ENCODE measurements at regions not wholly inside any gene's neighbourhood (a gene's known extent, or its start where the extent isn't known, plus 50 kb on each side); places are given as distances from the start of the nearest gene placed in this dataset.

DNA sequence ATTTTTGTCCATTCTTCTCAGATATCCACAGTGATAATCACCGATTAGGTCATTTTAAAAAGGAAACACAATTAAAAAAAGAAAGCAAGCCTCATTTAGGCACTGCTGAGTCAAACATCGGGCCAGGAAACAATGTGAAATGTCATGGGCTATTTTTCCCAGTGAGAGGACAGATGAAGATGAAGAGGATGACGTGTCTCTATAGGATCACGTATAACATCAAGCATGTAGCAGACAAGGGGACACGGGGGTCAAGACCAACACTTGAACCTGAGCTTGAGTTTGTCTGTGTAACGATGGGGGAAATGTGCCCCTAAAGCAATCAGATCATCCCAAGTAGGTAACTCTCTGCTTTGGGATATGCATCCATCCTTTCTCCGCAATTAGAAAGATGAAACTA, 553.2 kb downstream of the CD83 start:
- no peak for TF ChIP-seq ZNF8 (CRISPR knock-in tag; IDR thresholded peaks at IDR 0.05)
- no peak for TF ChIP-seq PPARA (CRISPR knock-in tag; IDR thresholded peaks at IDR 0.05; ENCODE audit: borderline replicate concordance)
- no peak for TF ChIP-seq ZFP30 (CRISPR knock-in tag; IDR thresholded peaks at IDR 0.05)
- no peak for TF ChIP-seq BACH2 (CRISPR knock-in tag; IDR thresholded peaks at IDR 0.05; ENCODE audit: borderline replicate concordance)
- TF ChIP-seq, protein P1, sequence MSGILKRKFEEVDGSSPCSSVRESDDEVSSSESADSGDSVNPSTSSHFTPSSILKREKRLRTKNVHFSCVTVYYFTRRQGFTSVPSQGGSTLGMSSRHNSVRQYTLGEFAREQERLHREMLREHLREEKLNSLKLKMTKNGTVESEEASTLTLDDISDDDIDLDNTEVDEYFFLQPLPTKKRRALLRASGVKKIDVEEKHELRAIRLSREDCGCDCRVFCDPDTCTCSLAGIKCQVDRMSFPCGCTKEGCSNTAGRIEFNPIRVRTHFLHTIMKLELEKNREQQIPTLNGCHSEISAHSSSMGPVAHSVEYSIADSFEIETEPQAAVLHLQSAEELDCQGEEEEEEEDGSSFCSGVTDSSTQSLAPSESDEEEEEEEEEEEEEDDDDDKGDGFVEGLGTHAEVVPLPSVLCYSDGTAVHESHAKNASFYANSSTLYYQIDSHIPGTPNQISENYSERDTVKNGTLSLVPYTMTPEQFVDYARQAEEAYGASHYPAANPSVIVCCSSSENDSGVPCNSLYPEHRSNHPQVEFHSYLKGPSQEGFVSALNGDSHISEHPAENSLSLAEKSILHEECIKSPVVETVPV (CRISPR knock-in tag; IDR thresholded peaks at IDR 0.05): no peak
- TF ChIP-seq RARB (CRISPR knock-in tag; IDR thresholded peaks at IDR 0.05): no peak
- TF ChIP-seq ZFP3 (CRISPR knock-in tag; IDR thresholded peaks at IDR 0.05): no peak
- TF ChIP-seq ZNF565 (CRISPR knock-in tag; conservative IDR thresholded peaks at IDR 0.05; ENCODE audit: low read depth): no peak
- no peak for TF ChIP-seq ESRRG (CRISPR knock-in tag; IDR thresholded peaks at IDR 0.05)

DNA sequence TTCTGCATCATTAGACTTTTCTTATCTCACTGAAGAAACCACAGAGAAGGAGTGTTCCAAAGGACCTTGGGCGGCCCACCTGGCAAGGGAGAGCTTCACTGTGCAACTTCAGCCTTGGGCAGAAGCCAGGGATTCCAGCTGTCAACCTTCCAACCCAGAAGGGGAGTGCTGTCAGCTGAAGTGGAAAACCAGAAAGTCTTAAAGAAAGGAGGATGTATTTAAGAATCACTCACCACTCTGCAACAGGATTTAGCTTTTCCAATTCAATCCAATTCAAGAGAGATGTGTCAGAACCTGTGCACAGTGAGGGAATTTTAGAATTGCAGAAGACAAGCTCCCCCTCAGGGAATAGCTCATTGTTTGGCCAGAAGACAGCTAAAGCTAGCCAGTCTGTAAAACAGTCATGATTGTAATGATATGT, 553.7 kb downstream of the CD83 start:
- no peak for TF ChIP-seq ISL1 (CRISPR knock-in tag; IDR thresholded peaks at IDR 0.05)
- TF ChIP-seq RARB (CRISPR knock-in tag; IDR thresholded peaks at IDR 0.05): no peak
- TF ChIP-seq ARNTL (CRISPR knock-in tag; IDR thresholded peaks at IDR 0.05; ENCODE audit: borderline replicate concordance, low read depth): no peak
- TF ChIP-seq, protein P2, sequence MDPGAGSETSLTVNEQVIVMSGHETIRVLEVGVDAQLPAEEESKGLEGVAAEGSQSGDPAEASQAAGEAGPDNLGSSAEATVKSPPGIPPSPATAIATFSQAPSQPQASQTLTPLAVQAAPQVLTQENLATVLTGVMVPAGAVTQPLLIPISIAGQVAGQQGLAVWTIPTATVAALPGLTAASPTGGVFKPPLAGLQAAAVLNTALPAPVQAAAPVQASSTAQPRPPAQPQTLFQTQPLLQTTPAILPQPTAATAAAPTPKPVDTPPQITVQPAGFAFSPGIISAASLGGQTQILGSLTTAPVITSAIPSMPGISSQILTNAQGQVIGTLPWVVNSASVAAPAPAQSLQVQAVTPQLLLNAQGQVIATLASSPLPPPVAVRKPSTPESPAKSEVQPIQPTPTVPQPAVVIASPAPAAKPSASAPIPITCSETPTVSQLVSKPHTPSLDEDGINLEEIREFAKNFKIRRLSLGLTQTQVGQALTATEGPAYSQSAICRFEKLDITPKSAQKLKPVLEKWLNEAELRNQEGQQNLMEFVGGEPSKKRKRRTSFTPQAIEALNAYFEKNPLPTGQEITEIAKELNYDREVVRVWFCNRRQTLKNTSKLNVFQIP (CRISPR knock-in tag; IDR thresholded peaks at IDR 0.05; ENCODE audit: borderline replicate concordance, low read depth): no peak
- TF ChIP-seq, protein P3, sequence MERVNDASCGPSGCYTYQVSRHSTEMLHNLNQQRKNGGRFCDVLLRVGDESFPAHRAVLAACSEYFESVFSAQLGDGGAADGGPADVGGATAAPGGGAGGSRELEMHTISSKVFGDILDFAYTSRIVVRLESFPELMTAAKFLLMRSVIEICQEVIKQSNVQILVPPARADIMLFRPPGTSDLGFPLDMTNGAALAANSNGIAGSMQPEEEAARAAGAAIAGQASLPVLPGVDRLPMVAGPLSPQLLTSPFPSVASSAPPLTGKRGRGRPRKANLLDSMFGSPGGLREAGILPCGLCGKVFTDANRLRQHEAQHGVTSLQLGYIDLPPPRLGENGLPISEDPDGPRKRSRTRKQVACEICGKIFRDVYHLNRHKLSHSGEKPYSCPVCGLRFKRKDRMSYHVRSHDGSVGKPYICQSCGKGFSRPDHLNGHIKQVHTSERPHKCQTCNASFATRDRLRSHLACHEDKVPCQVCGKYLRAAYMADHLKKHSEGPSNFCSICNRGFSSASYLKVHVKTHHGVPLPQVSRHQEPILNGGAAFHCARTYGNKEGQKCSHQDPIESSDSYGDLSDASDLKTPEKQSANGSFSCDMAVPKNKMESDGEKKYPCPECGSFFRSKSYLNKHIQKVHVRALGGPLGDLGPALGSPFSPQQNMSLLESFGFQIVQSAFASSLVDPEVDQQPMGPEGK (CRISPR knock-in tag; IDR thresholded peaks at IDR 0.05; ENCODE audit: borderline replicate concordance): no peak
- TF ChIP-seq TOX (CRISPR knock-in tag; IDR thresholded peaks at IDR 0.05; ENCODE audit: borderline replicate concordance): no peak
- no peak for TF ChIP-seq TCF4 (CRISPR knock-in tag; IDR thresholded peaks at IDR 0.05; ENCODE audit: borderline replicate concordance)
- TF ChIP-seq, protein P4, sequence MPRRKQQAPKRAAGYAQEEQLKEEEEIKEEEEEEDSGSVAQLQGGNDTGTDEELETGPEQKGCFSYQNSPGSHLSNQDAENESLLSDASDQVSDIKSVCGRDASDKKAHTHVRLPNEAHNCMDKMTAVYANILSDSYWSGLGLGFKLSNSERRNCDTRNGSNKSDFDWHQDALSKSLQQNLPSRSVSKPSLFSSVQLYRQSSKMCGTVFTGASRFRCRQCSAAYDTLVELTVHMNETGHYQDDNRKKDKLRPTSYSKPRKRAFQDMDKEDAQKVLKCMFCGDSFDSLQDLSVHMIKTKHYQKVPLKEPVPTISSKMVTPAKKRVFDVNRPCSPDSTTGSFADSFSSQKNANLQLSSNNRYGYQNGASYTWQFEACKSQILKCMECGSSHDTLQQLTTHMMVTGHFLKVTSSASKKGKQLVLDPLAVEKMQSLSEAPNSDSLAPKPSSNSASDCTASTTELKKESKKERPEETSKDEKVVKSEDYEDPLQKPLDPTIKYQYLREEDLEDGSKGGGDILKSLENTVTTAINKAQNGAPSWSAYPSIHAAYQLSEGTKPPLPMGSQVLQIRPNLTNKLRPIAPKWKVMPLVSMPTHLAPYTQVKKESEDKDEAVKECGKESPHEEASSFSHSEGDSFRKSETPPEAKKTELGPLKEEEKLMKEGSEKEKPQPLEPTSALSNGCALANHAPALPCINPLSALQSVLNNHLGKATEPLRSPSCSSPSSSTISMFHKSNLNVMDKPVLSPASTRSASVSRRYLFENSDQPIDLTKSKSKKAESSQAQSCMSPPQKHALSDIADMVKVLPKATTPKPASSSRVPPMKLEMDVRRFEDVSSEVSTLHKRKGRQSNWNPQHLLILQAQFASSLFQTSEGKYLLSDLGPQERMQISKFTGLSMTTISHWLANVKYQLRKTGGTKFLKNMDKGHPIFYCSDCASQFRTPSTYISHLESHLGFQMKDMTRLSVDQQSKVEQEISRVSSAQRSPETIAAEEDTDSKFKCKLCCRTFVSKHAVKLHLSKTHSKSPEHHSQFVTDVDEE (CRISPR knock-in tag; IDR thresholded peaks at IDR 0.05): no peak
- no peak for TF ChIP-seq CSDC2 (CRISPR knock-in tag; IDR thresholded peaks at IDR 0.05)
- no peak for TF ChIP-seq ZNF8 (CRISPR knock-in tag; IDR thresholded peaks at IDR 0.05)
- ATAC-seq: no peak

More for the DNA sequence above, 553.2 kb downstream of the CD83 start:
- ATAC-seq: no peak

DNA sequence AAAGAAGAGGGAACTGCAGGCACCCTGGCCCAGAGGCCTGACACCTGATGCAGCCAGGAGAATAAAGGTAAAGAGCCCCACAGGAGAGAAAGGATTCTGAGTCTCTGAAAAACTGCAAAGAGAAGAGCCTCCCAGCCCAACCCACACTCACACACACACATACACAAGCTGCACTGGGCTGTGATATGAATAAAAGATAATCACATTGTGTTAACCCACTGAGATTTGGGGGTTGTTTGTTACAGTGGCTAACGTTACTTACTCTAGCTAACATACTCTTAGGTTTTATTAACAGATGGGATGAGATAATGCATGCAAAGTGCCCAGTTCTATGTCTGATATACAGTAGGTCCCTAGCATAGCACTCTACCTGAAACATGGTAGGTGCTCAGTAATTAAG, 554.4 kb downstream of the CD83 start:
- no peak for ATAC-seq
- no peak for TF ChIP-seq TOX (CRISPR knock-in tag; IDR thresholded peaks at IDR 0.05; ENCODE audit: borderline replicate concordance)
- no peak for TF ChIP-seq ZNF8 (CRISPR knock-in tag; IDR thresholded peaks at IDR 0.05)
- no peak for TF ChIP-seq ZC3H10 (CRISPR knock-in tag; IDR thresholded peaks at IDR 0.05)

DNA sequence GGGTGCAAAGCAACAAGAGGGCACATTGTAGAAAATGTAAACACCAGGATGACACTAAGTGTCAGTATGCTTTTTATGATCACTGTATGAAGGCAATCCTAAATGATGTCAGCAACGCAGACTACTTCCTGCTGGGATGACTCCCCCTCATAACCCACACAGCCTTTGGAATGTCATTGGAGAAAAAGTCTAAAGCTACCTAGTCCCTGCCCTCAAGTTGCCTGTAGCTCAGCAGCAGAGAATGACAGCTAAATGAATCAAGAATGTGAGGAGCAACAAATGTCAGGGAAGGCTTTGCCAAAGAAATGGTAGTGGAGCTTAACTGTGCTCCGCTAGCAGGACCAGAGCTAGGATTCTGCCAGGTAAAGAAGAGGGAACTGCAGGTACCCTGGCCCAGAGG, 555.6 kb downstream of the CD83 start:
- no peak for ATAC-seq
- TF ChIP-seq ZNF565 (CRISPR knock-in tag; conservative IDR thresholded peaks at IDR 0.05; ENCODE audit: low read depth): no peak
- no peak for TF ChIP-seq CSDC2 (CRISPR knock-in tag; IDR thresholded peaks at IDR 0.05)
- TF ChIP-seq ZC3H10 (CRISPR knock-in tag; IDR thresholded peaks at IDR 0.05): no peak
- TF ChIP-seq, protein P2 (CRISPR knock-in tag; IDR thresholded peaks at IDR 0.05; ENCODE audit: borderline replicate concordance, low read depth): no peak
- TF ChIP-seq TCF4 (CRISPR knock-in tag; IDR thresholded peaks at IDR 0.05; ENCODE audit: borderline replicate concordance): no peak
- no peak for TF ChIP-seq ZFP3 (CRISPR knock-in tag; IDR thresholded peaks at IDR 0.05)
- TF ChIP-seq ZNF70 (CRISPR knock-in tag; IDR thresholded peaks at IDR 0.05): no peak
- TF ChIP-seq, protein P4 (CRISPR knock-in tag; IDR thresholded peaks at IDR 0.05): no peak
- no peak for TF ChIP-seq TOX (CRISPR knock-in tag; IDR thresholded peaks at IDR 0.05; ENCODE audit: borderline replicate concordance)
- no peak for TF ChIP-seq ISL1 (CRISPR knock-in tag; IDR thresholded peaks at IDR 0.05)
- TF ChIP-seq SNAI2 (CRISPR knock-in tag; IDR thresholded peaks at IDR 0.05): no peak
- TF ChIP-seq, protein P1 (CRISPR knock-in tag; IDR thresholded peaks at IDR 0.05): no peak
- no peak for TF ChIP-seq PPARA (CRISPR knock-in tag; IDR thresholded peaks at IDR 0.05; ENCODE audit: borderline replicate concordance)
